Activated CD8-positive, alpha-beta memory T cell treated with anti-CD3 and anti-CD28 coated beads for 1 hour (primary cell): ENCODE measurements at regions not wholly inside any gene's neighbourhood (a gene's known extent, or its start where the extent isn't known, plus 50 kb on each side); places are given as distances from the start of the nearest gene placed in this dataset.

Source experiments
- DNase-seq, 2 donors: peaks; one replicate each; pipeline ENCODE4 v3.0.0-alpha.2; 2020; ENCODE audit warnings: low read depth in 1 of 2; ENCODE audit errors: extremely low read depth in 1 of 2

GRCh38 chr15:35654332-35654731, 108.4 kb upstream of the DPH6 start:
- DNase-seq: no peak

GRCh38 chr15:35657679-35658311, 111.8 kb upstream of the DPH6 start:
- no peak for DNase-seq

GRCh38 chr15:35663956-35664355, 118.0 kb upstream of the DPH6 start:
- DNase-seq: no peak

DNA sequence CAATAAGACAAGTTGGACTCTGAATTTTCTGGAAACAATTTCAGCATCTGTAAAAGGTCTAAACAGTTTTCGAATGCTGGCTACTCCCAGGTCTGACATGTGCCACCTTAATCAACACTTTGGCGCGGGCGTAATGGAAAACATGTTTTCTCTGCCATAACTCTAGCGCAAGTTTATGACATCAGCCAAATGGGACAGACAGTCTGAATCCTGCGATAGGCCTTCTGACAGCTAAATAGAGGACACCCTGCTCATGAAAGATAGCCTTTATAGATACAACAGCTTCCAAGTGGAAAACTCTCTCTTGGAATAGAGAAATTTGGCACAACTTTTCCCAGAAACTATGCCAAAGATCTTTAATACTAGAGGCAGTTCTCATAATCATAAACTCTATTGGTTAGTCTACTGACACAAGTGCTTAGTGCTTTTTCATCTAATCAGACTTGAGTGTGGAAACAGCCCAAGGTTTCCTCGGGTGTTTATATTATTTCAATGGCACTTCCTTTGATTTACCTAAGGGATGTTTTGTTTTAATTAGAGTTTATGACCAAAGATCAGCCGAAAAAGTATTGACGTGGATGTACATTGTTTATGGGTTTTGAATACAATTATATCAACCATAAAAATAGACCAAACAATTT, 120.1 kb upstream of the DPH6 start:
- DNase-seq: no peak

- no peak for DNase-seq
These were observed 121.9 kb upstream of the DPH6 start for GRCh38 chr15:35667908-35668307.

- DNase-seq: no peak
These were observed 123.1 kb upstream of the DPH6 start for GRCh38 chr15:35669021-35669420.

- no peak for DNase-seq
These were observed 123.6 kb upstream of the DPH6 start for GRCh38 chr15:35669432-35670045.

- no peak for DNase-seq
These were observed 125.2 kb upstream of the DPH6 start for GRCh38 chr15:35671197-35671596.

GRCh38 chr15:35671981-35672380, 126.0 kb upstream of the DPH6 start:
- DNase-seq: no peak

- no peak for DNase-seq
These were observed 127.2 kb upstream of the DPH6 start for GRCh38 chr15:35673093-35673684.

DNA sequence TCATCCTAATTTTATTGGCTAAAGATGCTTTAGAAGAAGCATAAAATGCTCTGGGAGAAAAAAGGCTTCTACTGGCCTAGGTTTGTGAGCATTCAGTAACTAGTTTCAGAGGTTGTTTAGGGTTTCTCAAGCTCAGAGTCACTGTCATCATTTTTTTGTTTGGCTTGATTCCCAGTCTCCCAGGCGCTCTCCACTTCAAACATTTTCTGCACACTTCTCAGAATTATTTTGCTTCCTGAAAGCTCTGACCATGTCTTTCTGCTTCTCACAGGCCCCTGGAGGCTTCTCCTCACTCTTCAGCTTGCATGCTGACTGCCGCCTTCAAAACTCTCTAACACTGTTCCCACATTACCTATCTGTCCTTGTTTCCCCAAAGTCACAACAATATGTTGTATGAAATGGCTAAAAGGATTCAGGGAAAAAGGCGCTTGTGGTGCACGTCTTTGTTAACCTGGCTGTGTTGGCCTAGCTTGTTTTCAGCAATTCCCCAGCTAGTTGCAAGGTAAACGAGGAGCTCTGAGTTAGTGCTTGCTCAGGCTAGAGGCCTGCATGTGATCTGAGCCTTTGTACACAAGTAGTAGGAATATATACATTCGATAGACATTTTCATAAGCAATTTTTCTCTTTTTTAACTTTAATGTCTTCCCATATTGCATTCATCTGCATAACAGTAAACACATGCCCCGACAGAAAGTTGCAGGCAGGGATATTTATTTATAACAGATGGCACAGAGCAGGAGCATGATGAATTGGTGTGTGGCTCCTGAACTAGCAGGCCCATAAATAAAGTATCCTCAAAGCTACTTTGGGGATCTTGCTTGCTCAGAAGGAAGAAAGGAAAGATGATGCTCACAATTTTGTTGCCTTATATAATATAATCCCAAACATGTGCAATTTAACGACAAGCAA, 129.2 kb upstream of the DPH6 start:
- DNase-seq: no peak

- DNase-seq: no peak
These were observed 132.8 kb upstream of the DPH6 start for GRCh38 chr15:35678774-35679173.

- no peak for DNase-seq
These were observed 133.2 kb upstream of the DPH6 start for GRCh38 chr15:35679186-35679585.

DNA sequence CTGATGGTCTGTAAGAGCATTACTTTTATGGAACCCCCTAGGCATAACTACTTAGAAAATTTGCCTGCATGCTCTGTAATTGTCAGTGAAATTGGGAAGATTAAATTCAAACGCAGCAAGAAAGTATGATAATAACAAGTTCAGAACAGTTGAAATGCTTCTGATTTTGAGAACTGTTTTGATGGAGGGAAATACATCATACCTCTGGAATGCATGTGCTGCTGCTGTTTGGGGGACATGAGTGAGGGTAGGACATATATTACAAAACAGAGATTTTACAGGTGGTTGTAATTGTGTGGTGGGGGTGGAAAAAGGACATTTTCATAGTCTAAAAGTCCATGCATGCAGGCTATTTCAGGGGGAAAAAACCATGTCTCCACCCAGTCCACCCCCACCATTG, 135.0 kb upstream of the DPH6 start:
- DNase-seq: no peak

- no peak for DNase-seq
These were observed 140.4 kb upstream of the DPH6 start for GRCh38 chr15:35686347-35686746.

- DNase-seq: no peak
These were observed 143.3 kb upstream of the DPH6 start for GRCh38 chr15:35689266-35689665.

DNA sequence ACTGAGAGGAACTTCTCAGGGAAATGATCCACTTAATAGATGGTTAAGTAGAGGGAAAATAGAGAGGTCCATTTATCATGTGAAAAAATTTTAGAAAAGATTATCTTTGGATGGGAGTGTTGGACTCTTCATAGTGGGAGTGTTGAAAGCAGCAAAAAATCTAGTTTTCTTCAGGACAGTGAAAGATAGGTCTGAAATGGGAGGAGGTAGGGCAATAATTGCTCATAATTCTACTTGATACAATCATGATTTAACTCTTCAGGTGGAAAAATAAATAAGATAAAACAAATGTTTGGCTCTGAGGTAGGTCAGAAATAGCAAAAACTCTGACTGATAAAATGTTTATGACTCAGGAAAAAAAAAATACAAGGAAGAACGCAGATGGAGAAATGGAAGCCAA, 144.1 kb upstream of the DPH6 start:
- DNase-seq: no peak

DNA sequence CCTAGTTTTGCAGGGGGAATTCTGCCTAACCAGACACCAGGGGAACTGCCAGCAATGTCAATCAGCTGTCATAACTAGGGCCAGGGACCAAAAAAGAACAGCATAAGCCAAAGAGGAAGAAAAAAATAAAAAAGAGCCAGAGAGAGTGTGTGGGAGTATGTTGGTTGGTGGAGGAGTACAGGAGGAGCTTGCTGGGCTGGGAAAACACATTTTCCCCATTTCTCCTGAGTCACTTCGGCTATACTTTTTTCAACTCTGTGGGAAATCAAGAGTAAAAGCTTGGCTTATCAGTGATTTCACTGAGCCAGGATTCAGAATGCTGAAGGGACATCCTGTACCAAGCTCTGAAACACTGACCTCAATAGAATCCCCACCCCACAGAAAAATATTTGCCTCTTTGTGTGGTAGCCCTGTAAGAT, 144.7 kb upstream of the DPH6 start:
- DNase-seq: no peak

DNA sequence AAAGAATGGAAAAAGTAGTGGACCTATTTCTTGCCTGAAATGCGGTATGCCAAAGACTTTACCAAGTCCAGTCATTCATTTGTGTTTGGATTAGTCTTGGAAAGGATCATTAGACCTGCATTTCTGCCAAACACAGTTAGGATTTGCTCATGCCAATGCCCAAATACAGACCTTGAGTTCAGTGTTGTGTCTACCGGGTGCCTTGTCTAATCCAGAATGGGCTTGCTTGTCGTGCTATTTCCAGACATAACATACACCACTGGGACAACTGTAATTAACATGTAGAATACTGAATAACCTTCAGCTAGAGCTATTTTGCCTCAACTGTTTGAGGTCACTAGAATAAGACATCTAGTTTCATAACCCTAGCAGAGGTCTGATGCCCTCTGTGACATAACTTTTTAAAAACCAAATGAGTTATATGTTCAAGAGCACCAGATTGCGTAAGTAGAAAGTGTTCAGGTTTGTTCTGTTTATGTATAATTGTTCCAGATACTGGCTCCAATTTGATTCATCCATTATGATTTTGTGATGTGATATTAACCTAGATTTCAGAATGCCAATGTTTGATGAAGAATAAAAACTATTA, 145.3 kb upstream of the DPH6 start:
- no peak for DNase-seq
